Adrenal gland (tissue), 5 donors: ENCODE measurements at regions not wholly inside any gene's neighbourhood (a gene's known extent, or its start where the extent isn't known, plus 50 kb on each side); places are given as distances from the start of the nearest gene placed in this dataset.

Experiments used
- POLR2A ChIP-seq, 2 donors: fragments of 450-650 bp; IDR thresholded peaks; one replicate each; pipeline ENCODE4 v1.6.1; 2017; ENCODE audit warnings: antibody characterized with exemption in 2 of 2, mild to moderate bottlenecking in 2 of 2, moderate library complexity in 1 of 2
- TF ChIP-seq, protein P1 (sequence below), 6 experiments: fragments of 450-650 bp in 4 of 6; fragments of 200-600 bp in 2 of 6; sonication (generic) in 1 of 6; IDR thresholded peaks; 1 replicate in 5 of 6; 2 replicates in 1 of 6; pipeline versions ENCODE4 v1.5.1 to v1.8.0; 2016 to 2021; ENCODE audit warnings: antibody characterized with exemption in 6 of 6, mild to moderate bottlenecking in 2 of 6, moderate library complexity in 1 of 6
- donor health status: DM: no; HTN: no; CAD: no.

DNA sequence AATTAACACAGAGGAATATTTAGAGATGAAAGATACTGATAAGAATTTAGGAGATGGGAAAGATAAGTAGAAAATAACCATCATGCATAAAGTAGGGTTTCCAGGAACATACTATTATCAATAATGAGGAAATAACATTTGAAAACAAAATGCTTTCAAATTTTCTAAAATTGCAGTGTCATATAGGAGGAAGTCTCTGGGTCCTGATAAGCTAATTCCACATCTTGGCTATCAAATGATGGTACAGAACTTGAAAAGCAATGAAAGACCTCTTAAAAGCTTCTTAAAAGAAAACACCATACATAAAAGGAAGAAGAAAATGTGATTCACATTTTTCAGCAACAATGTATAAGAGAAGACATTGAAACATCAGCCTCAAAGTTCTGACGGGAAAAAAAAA is 1024.8 kb downstream of the TSN start:
- TF ChIP-seq, protein P1, sequence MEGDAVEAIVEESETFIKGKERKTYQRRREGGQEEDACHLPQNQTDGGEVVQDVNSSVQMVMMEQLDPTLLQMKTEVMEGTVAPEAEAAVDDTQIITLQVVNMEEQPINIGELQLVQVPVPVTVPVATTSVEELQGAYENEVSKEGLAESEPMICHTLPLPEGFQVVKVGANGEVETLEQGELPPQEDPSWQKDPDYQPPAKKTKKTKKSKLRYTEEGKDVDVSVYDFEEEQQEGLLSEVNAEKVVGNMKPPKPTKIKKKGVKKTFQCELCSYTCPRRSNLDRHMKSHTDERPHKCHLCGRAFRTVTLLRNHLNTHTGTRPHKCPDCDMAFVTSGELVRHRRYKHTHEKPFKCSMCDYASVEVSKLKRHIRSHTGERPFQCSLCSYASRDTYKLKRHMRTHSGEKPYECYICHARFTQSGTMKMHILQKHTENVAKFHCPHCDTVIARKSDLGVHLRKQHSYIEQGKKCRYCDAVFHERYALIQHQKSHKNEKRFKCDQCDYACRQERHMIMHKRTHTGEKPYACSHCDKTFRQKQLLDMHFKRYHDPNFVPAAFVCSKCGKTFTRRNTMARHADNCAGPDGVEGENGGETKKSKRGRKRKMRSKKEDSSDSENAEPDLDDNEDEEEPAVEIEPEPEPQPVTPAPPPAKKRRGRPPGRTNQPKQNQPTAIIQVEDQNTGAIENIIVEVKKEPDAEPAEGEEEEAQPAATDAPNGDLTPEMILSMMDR (IDR thresholded peaks at IDR 0.05), result no peak
- TF ChIP-seq POLR2A (IDR thresholded peaks at IDR 0.05), result no peak
